GM10248 (cell line): ENCODE measurements at regions not wholly inside any gene's neighbourhood (a gene's known extent, or its start where the extent isn't known, plus 50 kb on each side); places are given as distances from the start of the nearest gene placed in this dataset.

ENCODE experiments used
- CTCF ChIA-PET: fragments of 300-600 bp; sonication (Branson Sonifier 250); formaldehyde crosslinking; extraction: SDS; loops from one replicate; lab custom pipeline; 2021; ENCODE audit warnings: antibody characterized with exemption; lab: Yijun Ruan, JAX
- POLR2A ChIA-PET: fragments of 350-650 bp; sonication (Branson Sonifier 250); formaldehyde crosslinking; extraction: SDS; loops from one replicate; lab custom pipeline; 2020; ENCODE audit warnings: antibody characterized with exemption; lab: Yijun Ruan, JAX
- DNase-seq: peaks from one replicate; pipeline ENCODE4 v3.0.0; 2012; ENCODE audit errors: extremely low spot score
- TF ChIP-seq, protein P1 (sequence below): IDR thresholded peaks from 2 replicates; pipeline ENCODE4 v1.5.1; 2012; ENCODE audit warnings: mild to moderate bottlenecking, low read depth; ENCODE audit errors: extremely low read depth, missing control alignments, control extremely low read depth

DNA sequence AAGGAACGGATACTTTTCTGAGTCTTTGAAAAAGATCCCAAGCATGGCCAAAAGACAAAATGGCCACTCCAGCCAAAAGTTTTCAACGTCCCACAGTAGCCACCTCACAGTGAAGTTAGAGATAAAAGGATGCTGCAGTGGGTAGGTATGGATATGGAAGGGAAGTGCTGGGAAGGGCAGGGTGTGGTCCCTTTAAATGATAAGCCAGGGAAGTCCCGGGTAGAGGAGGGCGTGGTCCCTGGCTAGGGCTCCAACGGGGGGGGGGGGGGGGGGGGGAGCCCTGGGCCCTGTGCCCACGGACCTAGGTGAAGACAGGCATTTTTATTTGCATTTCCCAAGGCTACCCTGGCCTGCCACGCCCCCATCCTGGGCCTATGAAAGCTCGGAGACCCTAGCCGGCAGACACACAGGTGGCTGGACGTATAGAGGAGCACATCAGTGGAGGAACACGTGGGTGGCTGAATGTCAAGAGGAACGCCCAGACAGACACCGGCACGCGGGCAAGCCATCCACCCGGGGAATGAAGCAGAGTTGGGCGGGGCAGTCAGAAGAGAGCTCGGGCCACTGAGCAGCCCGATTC is 306.7 kb downstream of the NFIB start:
- ChIA-PET CTCF (interaction anchor here (0.9 kb wide), 1 partner anchor 9 kb away, joined by 3 read pairs; no protein-coding TSS in a partner anchor), POLR2A (no interaction called here)
- TF ChIP-seq, protein P1, sequence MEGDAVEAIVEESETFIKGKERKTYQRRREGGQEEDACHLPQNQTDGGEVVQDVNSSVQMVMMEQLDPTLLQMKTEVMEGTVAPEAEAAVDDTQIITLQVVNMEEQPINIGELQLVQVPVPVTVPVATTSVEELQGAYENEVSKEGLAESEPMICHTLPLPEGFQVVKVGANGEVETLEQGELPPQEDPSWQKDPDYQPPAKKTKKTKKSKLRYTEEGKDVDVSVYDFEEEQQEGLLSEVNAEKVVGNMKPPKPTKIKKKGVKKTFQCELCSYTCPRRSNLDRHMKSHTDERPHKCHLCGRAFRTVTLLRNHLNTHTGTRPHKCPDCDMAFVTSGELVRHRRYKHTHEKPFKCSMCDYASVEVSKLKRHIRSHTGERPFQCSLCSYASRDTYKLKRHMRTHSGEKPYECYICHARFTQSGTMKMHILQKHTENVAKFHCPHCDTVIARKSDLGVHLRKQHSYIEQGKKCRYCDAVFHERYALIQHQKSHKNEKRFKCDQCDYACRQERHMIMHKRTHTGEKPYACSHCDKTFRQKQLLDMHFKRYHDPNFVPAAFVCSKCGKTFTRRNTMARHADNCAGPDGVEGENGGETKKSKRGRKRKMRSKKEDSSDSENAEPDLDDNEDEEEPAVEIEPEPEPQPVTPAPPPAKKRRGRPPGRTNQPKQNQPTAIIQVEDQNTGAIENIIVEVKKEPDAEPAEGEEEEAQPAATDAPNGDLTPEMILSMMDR = no peak
- DNase-seq = no peak

DNA sequence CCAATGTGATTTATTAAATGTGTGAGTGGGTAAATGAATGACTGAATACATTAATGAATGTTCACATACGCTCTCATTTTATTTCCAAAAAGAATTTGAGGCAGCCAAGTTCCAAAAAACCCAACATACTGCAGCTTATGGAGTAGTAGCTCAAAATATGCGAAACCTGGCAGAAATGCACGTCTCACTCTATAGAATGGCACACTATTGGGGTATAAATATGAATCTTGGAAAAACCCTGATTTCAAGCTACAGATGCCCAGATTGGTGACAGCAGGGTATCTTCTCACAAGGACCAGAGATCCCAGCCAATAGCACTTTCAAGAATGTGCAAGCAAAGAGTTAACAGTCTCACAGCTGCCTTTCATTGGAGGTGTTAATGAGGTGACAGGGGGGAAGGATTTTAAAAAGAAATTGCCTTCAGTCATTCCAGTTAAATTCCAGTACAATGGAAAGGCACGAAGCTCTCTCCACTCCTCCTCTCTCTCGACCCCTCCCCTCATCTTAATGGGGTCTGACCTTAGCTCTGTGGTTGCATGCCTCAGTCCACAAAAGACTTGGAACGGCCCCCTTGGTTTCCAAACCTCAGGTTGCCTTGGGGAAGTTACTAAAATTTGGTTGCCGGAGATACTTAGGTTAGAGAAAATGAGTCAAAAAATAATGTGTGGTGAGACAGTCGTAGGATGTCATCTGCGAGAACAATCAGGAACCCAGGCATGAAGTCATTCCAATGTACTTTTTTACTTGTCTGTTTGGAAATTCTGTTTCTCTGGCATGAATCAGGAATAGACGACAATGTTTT is 307.4 kb downstream of the NFIB start:
- ChIA-PET POLR2A (no interaction called here), CTCF (interaction anchor here (1.1 kb wide), 1 partner anchor 27 kb away, joined by 3 read pairs; no protein-coding TSS in a partner anchor)
- DNase-seq = no peak
- TF ChIP-seq, protein P1 = no peak

DNA sequence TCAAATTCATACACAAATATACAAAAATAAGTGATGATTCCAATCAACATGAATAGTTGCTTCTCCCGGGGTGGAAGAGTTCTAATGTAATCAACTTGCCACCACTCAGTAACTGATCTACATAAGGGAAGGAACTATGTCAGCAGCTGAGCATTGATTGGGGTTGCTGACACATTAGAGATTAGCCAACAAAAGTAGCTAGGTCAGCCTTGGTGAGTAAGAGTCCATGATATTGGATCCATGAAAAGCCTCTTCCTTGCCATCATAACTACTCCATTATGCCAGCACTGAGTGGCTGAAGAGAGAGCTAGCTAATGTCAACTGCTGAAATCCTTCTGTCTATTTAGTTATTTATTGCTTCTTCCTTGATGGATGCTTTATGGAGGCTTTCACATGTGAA is 309.8 kb downstream of the NFIB start:
- ChIA-PET CTCF (interaction anchor here (1.0 to 1.5 kb wide), 2 partner anchors 12 to 24 kb away, joined by 3 read pairs; no protein-coding TSS in a partner anchor), POLR2A (no interaction called here)
- TF ChIP-seq, protein P1 = no peak
- no peak for DNase-seq

DNA sequence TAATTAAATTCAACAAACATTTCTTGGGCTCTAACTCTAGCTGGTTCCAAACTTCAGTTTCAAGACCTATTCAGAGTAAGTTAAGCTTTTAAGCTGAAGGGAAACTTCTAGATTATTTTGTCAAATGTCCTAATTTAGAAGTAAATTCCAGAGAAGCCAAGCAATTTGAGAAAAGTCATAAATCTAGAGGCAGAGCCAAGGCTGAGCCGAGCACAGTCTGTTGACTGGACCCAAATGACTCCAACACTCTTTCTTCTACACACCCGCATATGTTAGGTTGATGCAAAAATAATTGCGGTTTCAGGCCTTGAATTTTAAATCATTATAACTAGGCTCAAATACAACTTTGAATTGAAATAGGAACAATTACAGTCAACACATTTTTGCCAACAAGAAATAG is 319.7 kb downstream of the NFIB start:
- POLR2A ChIA-PET = no interaction called here
- TF ChIP-seq, protein P1 = no peak

DNA sequence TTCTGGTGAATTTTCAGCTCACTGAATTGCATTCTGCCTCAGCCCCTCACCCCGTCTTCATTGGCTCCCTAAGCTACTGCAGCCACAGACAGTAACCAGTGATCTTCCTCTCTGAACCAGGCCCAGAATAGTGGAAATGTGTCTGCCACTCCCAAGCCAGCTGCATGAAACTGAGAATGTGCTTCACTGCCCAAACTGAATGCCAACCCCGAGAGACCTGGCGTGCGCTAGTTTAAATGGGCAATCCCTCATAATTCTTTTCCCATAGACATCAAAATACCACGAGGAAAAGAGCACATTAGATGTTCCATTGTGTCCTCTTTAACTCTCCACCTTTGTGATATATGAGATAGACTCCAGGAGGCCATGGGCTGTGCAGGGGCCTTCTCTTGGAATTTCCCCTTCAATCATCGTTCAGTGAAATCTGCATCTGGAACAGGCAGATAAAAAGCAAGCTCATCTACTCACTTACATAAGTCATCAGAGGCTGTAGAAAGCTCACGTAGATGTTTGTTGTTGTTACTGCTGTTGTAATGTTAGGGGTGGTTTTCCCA is 320.2 kb downstream of the NFIB start:
- POLR2A ChIA-PET = no interaction called here
- TF ChIP-seq, protein P1 = no peak
- CTCF ChIA-PET = interaction anchor here (1.1 to 1.3 kb wide), 2 partner anchors 8 to 19 kb away, joined by 3 read pairs; no protein-coding TSS in a partner anchor

More for the DNA sequence above, 319.7 kb downstream of the NFIB start:
- CTCF ChIA-PET = interaction anchor here (1.1 to 1.3 kb wide), 2 partner anchors 8 to 18 kb away, joined by 3 read pairs; no protein-coding TSS in a partner anchor
- DNase-seq = no peak

More for the DNA sequence above, 320.2 kb downstream of the NFIB start:
- no peak for DNase-seq
